ENCODE measurements at regions not wholly inside any gene's neighbourhood (a gene's known extent, or its start where the extent isn't known, plus 50 kb on each side); places are given as distances from the start of the nearest gene placed in this dataset.
A peak's percentile ranks its signal among the peaks of the same experiment; 100 is the strongest.

DNA sequence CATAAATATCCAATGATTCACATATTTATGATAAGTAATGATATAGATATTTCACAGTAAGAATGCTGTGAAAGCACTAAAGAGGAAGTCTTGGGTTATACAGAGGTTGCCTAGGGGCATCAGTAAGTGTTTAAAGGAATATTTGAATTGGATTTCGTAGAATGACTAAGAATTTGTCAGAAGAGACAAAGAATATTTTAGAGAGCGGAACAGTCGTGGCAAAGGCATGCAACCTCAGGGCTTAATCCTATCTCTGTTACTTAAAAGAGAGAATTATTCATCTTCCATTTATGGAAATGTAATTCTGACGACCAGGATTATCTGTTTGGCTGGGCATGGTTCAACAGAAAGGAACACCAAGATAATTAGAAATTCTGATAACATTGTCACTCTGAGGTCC lies 171.9 kb upstream of the NR5A2 start:
- H3K4me2 ChIP-seq (ENCODE audit: low read length, poor library complexity, severe bottlenecking), result no peak overlapping the region
- H2BK15ac ChIP-seq (ENCODE audit: low read depth, poor library complexity, severe bottlenecking), result no peak overlapping the region
- no peak overlapping the region for H3K18ac ChIP-seq (ENCODE audit: low read depth in 1 of 2, low read length in 2 of 2)
- H2BK120ac ChIP-seq (ENCODE audit: low read depth, low read length), result no peak overlapping the region
- no peak overlapping the region for H3K14ac ChIP-seq (ENCODE audit: low read length in 2 of 2)
- no peak overlapping the region for H2AK5ac ChIP-seq (ENCODE audit: low read length, severe bottlenecking)
- H2BK12ac ChIP-seq (ENCODE audit: low read length in 2 of 2), result no peak overlapping the region
- no peak overlapping the region for H3K27ac ChIP-seq (ENCODE audit: low read length, poor library complexity, severe bottlenecking)
- H3K9ac ChIP-seq (ENCODE audit: low read length), result peak overlapping the region; percentile 14
- no peaks in the 10 kb centered on the region for H3K27me3 ChIP-seq (ENCODE audit: control insufficient read depth in 1 of 2, insufficient read depth in 1 of 2, low read length in 2 of 2)
- no peaks in the 10 kb centered on the region for H3K9me3 ChIP-seq (ENCODE audit: control insufficient read depth, low read length)
- no peak overlapping the region for H4K91ac ChIP-seq (ENCODE audit: low read length)
- no peak overlapping the region for H3K4me3 ChIP-seq (ENCODE audit: insufficient read depth in 1 of 2, low read depth in 1 of 2, low read length in 2 of 2)
- no peak overlapping the region for H2BK5ac ChIP-seq (ENCODE audit: low read depth, low read length, poor library complexity, severe bottlenecking)
- DNase-seq, result peak; percentile 26
- no peak overlapping the region for H3K4ac ChIP-seq (ENCODE audit: low read depth in 1 of 2, low read length in 2 of 2)
- no peaks in the 10 kb centered on the region for H3K36me3 ChIP-seq (ENCODE audit: control insufficient read depth in 1 of 2, insufficient read depth in 2 of 2, low read depth in 1 of 2, low read length in 2 of 2)
- H3K4me1 ChIP-seq (ENCODE audit: control insufficient read depth, insufficient read depth, low read depth, low read length), result no peaks in the 10 kb centered on the region
- H4K8ac ChIP-seq (ENCODE audit: low read length), result no peak overlapping the region
- 18% methylated on average over 2 of the region's 4 CpGs for WGBS
- H2AFZ ChIP-seq (ENCODE audit: low read depth, low read length), result no peak overlapping the region
- H3K79me1 ChIP-seq (replicated peaks; ENCODE audit: low read length, poor library complexity, severe bottlenecking), result no peaks in the 10 kb centered on the region
- H3K23ac ChIP-seq (ENCODE audit: low read length in 2 of 2), result no peak overlapping the region

- Histone ChIP-seq H3K4me3 (ENCODE audit: insufficient read depth in 1 of 2, low read depth in 1 of 2, low read length in 2 of 2) (no peak overlapping the region), H2AK5ac (ENCODE audit: low read length, severe bottlenecking) (no peak overlapping the region), H3K4me2 (ENCODE audit: low read length, poor library complexity, severe bottlenecking) (no peak overlapping the region), H2BK5ac (ENCODE audit: low read depth, low read length, poor library complexity, severe bottlenecking) (no peak overlapping the region), H3K79me1 (replicated peaks; ENCODE audit: low read length, poor library complexity, severe bottlenecking) (no peaks in the 10 kb centered on the region), H3K27me3 (ENCODE audit: control insufficient read depth in 1 of 2, insufficient read depth in 1 of 2, low read length in 2 of 2) (no peaks in the 10 kb centered on the region), H3K36me3 (ENCODE audit: control insufficient read depth in 1 of 2, insufficient read depth in 2 of 2, low read depth in 1 of 2, low read length in 2 of 2) (no peaks in the 10 kb centered on the region), H2AFZ (ENCODE audit: low read depth, low read length) (no peak overlapping the region), H2BK120ac (ENCODE audit: low read depth, low read length) (peak overlapping the region; percentile 19), H3K27ac (ENCODE audit: low read length, poor library complexity, severe bottlenecking) (no peak overlapping the region), H2BK12ac (ENCODE audit: low read length in 2 of 2) (no peak overlapping the region), H3K4me1 (ENCODE audit: control insufficient read depth, insufficient read depth, low read depth, low read length) (peaks cover 2% of the 10 kb centered on the region), H2BK15ac (ENCODE audit: low read depth, poor library complexity, severe bottlenecking) (no peak overlapping the region), H3K4ac (ENCODE audit: low read depth in 1 of 2, low read length in 2 of 2) (no peak overlapping the region), H4K8ac (ENCODE audit: low read length) (no peak overlapping the region), H3K18ac (ENCODE audit: low read depth in 1 of 2, low read length in 2 of 2) (no peak overlapping the region), H3K9me3 (ENCODE audit: control insufficient read depth, low read length) (no peaks in the 10 kb centered on the region), H3K23ac (ENCODE audit: low read length in 2 of 2) (no peak overlapping the region), H3K14ac (ENCODE audit: low read length in 2 of 2) (no peak overlapping the region), H3K9ac (ENCODE audit: low read length) (peak overlapping the region; percentile 14), H4K91ac (ENCODE audit: low read length) (no peak overlapping the region)
- DNase-seq, result no peak
- WGBS, result 73% methylated on average over 4 of the region's 4 CpGs
These were observed 171.2 kb upstream of the NR5A2 start for GRCh38 chr1:199856216-199856780.

- Histone ChIP-seq H3K79me1 (replicated peaks; ENCODE audit: low read length, poor library complexity, severe bottlenecking) (no peaks in the 10 kb centered on the region), H3K4me3 (ENCODE audit: insufficient read depth in 1 of 2, low read depth in 1 of 2, low read length in 2 of 2) (no peak overlapping the region), H3K18ac (ENCODE audit: low read depth in 1 of 2, low read length in 2 of 2) (no peak overlapping the region), H2BK5ac (ENCODE audit: low read depth, low read length, poor library complexity, severe bottlenecking) (no peak overlapping the region), H3K9ac (ENCODE audit: low read length) (no peak overlapping the region), H2BK15ac (ENCODE audit: low read depth, poor library complexity, severe bottlenecking) (no peak overlapping the region), H2AK5ac (ENCODE audit: low read length, severe bottlenecking) (no peak overlapping the region), H4K91ac (ENCODE audit: low read length) (no peak overlapping the region), H3K27ac (ENCODE audit: low read length, poor library complexity, severe bottlenecking) (no peak overlapping the region), H3K4ac (ENCODE audit: low read depth in 1 of 2, low read length in 2 of 2) (no peak overlapping the region), H3K36me3 (ENCODE audit: control insufficient read depth in 1 of 2, insufficient read depth in 2 of 2, low read depth in 1 of 2, low read length in 2 of 2) (no peaks in the 10 kb centered on the region), H2BK120ac (ENCODE audit: low read depth, low read length) (no peak overlapping the region), H2AFZ (ENCODE audit: low read depth, low read length) (no peak overlapping the region), H3K23ac (ENCODE audit: low read length in 2 of 2) (no peak overlapping the region), H3K27me3 (ENCODE audit: control insufficient read depth in 1 of 2, insufficient read depth in 1 of 2, low read length in 2 of 2) (no peaks in the 10 kb centered on the region), H3K14ac (ENCODE audit: low read length in 2 of 2) (no peak overlapping the region), H3K4me2 (ENCODE audit: low read length, poor library complexity, severe bottlenecking) (no peak overlapping the region), H2BK12ac (ENCODE audit: low read length in 2 of 2) (no peak overlapping the region), H4K8ac (ENCODE audit: low read length) (no peak overlapping the region), H3K9me3 (ENCODE audit: control insufficient read depth, low read length) (no peaks in the 10 kb centered on the region), H3K4me1 (ENCODE audit: control insufficient read depth, insufficient read depth, low read depth, low read length) (peaks cover 2% of the 10 kb centered on the region)
- DNase-seq, result peak; percentile 50
- WGBS, result 40% methylated on average over 2 of the region's 4 CpGs
These were observed 170.4 kb upstream of the NR5A2 start for GRCh38 chr1:199857108-199857507.

GRCh38 chr1:199857516-199857915 lies 170.0 kb upstream of the NR5A2 start:
- no peak overlapping the region for H2AK5ac ChIP-seq (ENCODE audit: low read length, severe bottlenecking)
- no peaks in the 10 kb centered on the region for H3K36me3 ChIP-seq (ENCODE audit: control insufficient read depth in 1 of 2, insufficient read depth in 2 of 2, low read depth in 1 of 2, low read length in 2 of 2)
- no peak overlapping the region for H3K23ac ChIP-seq (ENCODE audit: low read length in 2 of 2)
- no peak overlapping the region for H3K4me3 ChIP-seq (ENCODE audit: insufficient read depth in 1 of 2, low read depth in 1 of 2, low read length in 2 of 2)
- H4K91ac ChIP-seq (ENCODE audit: low read length), result no peak overlapping the region
- H3K18ac ChIP-seq (ENCODE audit: low read depth in 1 of 2, low read length in 2 of 2), result no peak overlapping the region
- no peaks in the 10 kb centered on the region for H3K79me1 ChIP-seq (replicated peaks; ENCODE audit: low read length, poor library complexity, severe bottlenecking)
- peak overlapping the region in 1 of 2 experiments; percentile 77 for H2BK12ac ChIP-seq (ENCODE audit: low read length in 2 of 2)
- H3K27me3 ChIP-seq (ENCODE audit: control insufficient read depth in 1 of 2, insufficient read depth in 1 of 2, low read length in 2 of 2), result no peaks in the 10 kb centered on the region
- H3K27ac ChIP-seq (ENCODE audit: low read length, poor library complexity, severe bottlenecking), result no peak overlapping the region
- H3K9me3 ChIP-seq (ENCODE audit: control insufficient read depth, low read length), result no peaks in the 10 kb centered on the region
- peak overlapping the region; percentile 19 for H2BK120ac ChIP-seq (ENCODE audit: low read depth, low read length)
- H2BK15ac ChIP-seq (ENCODE audit: low read depth, poor library complexity, severe bottlenecking), result no peak overlapping the region
- 92% methylated on average over 1 of the region's 1 CpG for WGBS
- H3K9ac ChIP-seq (ENCODE audit: low read length), result no peak overlapping the region
- H3K4me1 ChIP-seq (ENCODE audit: control insufficient read depth, insufficient read depth, low read depth, low read length), result peaks cover 2% of the 10 kb centered on the region
- no peak overlapping the region for H3K14ac ChIP-seq (ENCODE audit: low read length in 2 of 2)
- no peak overlapping the region for H3K4ac ChIP-seq (ENCODE audit: low read depth in 1 of 2, low read length in 2 of 2)
- no peak for DNase-seq
- peak overlapping the region; percentile 90 for H4K8ac ChIP-seq (ENCODE audit: low read length)
- H2AFZ ChIP-seq (ENCODE audit: low read depth, low read length), result no peak overlapping the region
- no peak overlapping the region for H3K4me2 ChIP-seq (ENCODE audit: low read length, poor library complexity, severe bottlenecking)
- H2BK5ac ChIP-seq (ENCODE audit: low read depth, low read length, poor library complexity, severe bottlenecking), result no peak overlapping the region

All from mesenchymal stem cell (in vitro differentiated cells and primary cell).